ENCODE measurements at regions not wholly inside any gene's neighbourhood (a gene's known extent, or its start where the extent isn't known, plus 50 kb on each side); places are given as distances from the start of the nearest gene placed in this dataset.
"Not testable (repeated sequence)": the region's sequence is repeated elsewhere in the genome, so short reads cannot be mapped to it uniquely, and the experiment has no call there.

GRCh38 chr13:109949397-109949796 is 163.0 kb upstream of the IRS2 start:
- H3K4me1 ChIP-seq (ENCODE audit: control insufficient read depth in 3 of 3, insufficient read depth in 3 of 3, low read length in 3 of 3): no peaks in the 10 kb centered on the region
- no peaks in the 10 kb centered on the region for H3K27me3 ChIP-seq (ENCODE audit: control insufficient read depth in 3 of 3, insufficient read depth in 3 of 3, low read length in 3 of 3)
- no peak overlapping the region for H3K9ac ChIP-seq (ENCODE audit: low read depth in 1 of 3, low read length in 3 of 3)
- no peak overlapping the region for H3K4me3 ChIP-seq (ENCODE audit: low read length in 3 of 3)
- no peaks in the 10 kb centered on the region for H3K9me3 ChIP-seq (ENCODE audit: control insufficient read depth in 3 of 3, low read length in 3 of 3)
- H3K27ac ChIP-seq (ENCODE audit: low read depth, low read length): no peak overlapping the region
- H3K36me3 ChIP-seq (ENCODE audit: control insufficient read depth in 3 of 3, insufficient read depth in 3 of 3, low read length in 3 of 3): no peaks in the 10 kb centered on the region

- Histone ChIP-seq H3K36me3 (ENCODE audit: control insufficient read depth in 3 of 3, insufficient read depth in 3 of 3, low read length in 3 of 3) (no peaks in the 10 kb centered on the region), H3K9ac (ENCODE audit: low read depth in 1 of 3, low read length in 3 of 3) (no peak overlapping the region), H3K9me3 (ENCODE audit: control insufficient read depth in 3 of 3, low read length in 3 of 3) (no peaks in the 10 kb centered on the region), H3K4me3 (ENCODE audit: low read length in 3 of 3) (no peak overlapping the region), H3K27me3 (ENCODE audit: control insufficient read depth in 3 of 3, insufficient read depth in 3 of 3, low read length in 3 of 3) (no peaks in the 10 kb centered on the region), H3K27ac (ENCODE audit: low read depth, low read length) (no peak overlapping the region), H3K4me1 (ENCODE audit: control insufficient read depth in 3 of 3, insufficient read depth in 3 of 3, low read length in 3 of 3) (no peaks in the 10 kb centered on the region)
Measured at GRCh38 chr13:109947006-109947405, 160.6 kb upstream of the IRS2 start.

- Histone ChIP-seq H3K27ac (ENCODE audit: low read depth, low read length) (no peak overlapping the region), H3K9ac (ENCODE audit: low read depth in 1 of 3, low read length in 3 of 3) (no peak overlapping the region), H3K36me3 (ENCODE audit: control insufficient read depth in 3 of 3, insufficient read depth in 3 of 3, low read length in 3 of 3) (no peaks in the 10 kb centered on the region), H3K4me3 (ENCODE audit: low read length in 3 of 3) (no peak overlapping the region), H3K27me3 (ENCODE audit: control insufficient read depth in 3 of 3, insufficient read depth in 3 of 3, low read length in 3 of 3) (no peaks in the 10 kb centered on the region), H3K9me3 (ENCODE audit: control insufficient read depth in 3 of 3, low read length in 3 of 3) (no peaks in the 10 kb centered on the region), H3K4me1 (ENCODE audit: control insufficient read depth in 3 of 3, insufficient read depth in 3 of 3, low read length in 3 of 3) (no peaks in the 10 kb centered on the region)
Measured at GRCh38 chr13:109945206-109945960, 159.0 kb upstream of the IRS2 start.

GRCh38 chr13:109941951-109942350 is 155.6 kb upstream of the IRS2 start:
- Histone ChIP-seq H3K9me3 (ENCODE audit: control insufficient read depth in 3 of 3, low read length in 3 of 3) (no peaks in the 10 kb centered on the region), H3K4me1 (ENCODE audit: control insufficient read depth in 3 of 3, insufficient read depth in 3 of 3, low read length in 3 of 3) (peaks cover 6 to 9% (median 6%) of the 10 kb centered on the region in 3 donors), H3K9ac (ENCODE audit: low read depth in 1 of 3, low read length in 3 of 3) (no peak overlapping the region), H3K27me3 (ENCODE audit: control insufficient read depth in 3 of 3, insufficient read depth in 3 of 3, low read length in 3 of 3) (no peaks in the 10 kb centered on the region), H3K4me3 (ENCODE audit: low read length in 3 of 3) (no peak overlapping the region), H3K36me3 (ENCODE audit: control insufficient read depth in 3 of 3, insufficient read depth in 3 of 3, low read length in 3 of 3) (no peaks in the 10 kb centered on the region), H3K27ac (ENCODE audit: low read depth, low read length) (no peak overlapping the region)

GRCh38 chr13:109941221-109941620 is 154.8 kb upstream of the IRS2 start:
- no peak overlapping the region for H3K4me3 ChIP-seq (ENCODE audit: low read length in 3 of 3)
- H3K36me3 ChIP-seq (ENCODE audit: control insufficient read depth in 3 of 3, insufficient read depth in 3 of 3, low read length in 3 of 3): no peaks in the 10 kb centered on the region
- no peaks in the 10 kb centered on the region for H3K9me3 ChIP-seq (ENCODE audit: control insufficient read depth in 3 of 3, low read length in 3 of 3)
- no peak overlapping the region for H3K9ac ChIP-seq (ENCODE audit: low read depth in 1 of 3, low read length in 3 of 3)
- no peak overlapping the region for H3K27ac ChIP-seq (ENCODE audit: low read depth, low read length)
- H3K27me3 ChIP-seq (ENCODE audit: control insufficient read depth in 3 of 3, insufficient read depth in 3 of 3, low read length in 3 of 3): no peaks in the 10 kb centered on the region
- H3K4me1 ChIP-seq (ENCODE audit: control insufficient read depth in 3 of 3, insufficient read depth in 3 of 3, low read length in 3 of 3): peaks cover 6 to 9% (median 6%) of the 10 kb centered on the region in 3 donors

- no peak overlapping the region for H3K27ac ChIP-seq (ENCODE audit: low read depth, low read length)
- no peaks in the 10 kb centered on the region for H3K36me3 ChIP-seq (ENCODE audit: control insufficient read depth in 3 of 3, insufficient read depth in 3 of 3, low read length in 3 of 3)
- no peak overlapping the region for H3K4me3 ChIP-seq (ENCODE audit: low read length in 3 of 3)
- no peaks in the 10 kb centered on the region for H3K9me3 ChIP-seq (ENCODE audit: control insufficient read depth in 3 of 3, low read length in 3 of 3)
- no peaks in the 10 kb centered on the region for H3K27me3 ChIP-seq (ENCODE audit: control insufficient read depth in 3 of 3, insufficient read depth in 3 of 3, low read length in 3 of 3)
- peaks cover 6 to 9% (median 6%) of the 10 kb centered on the region in 3 donors for H3K4me1 ChIP-seq (ENCODE audit: control insufficient read depth in 3 of 3, insufficient read depth in 3 of 3, low read length in 3 of 3)
- H3K9ac ChIP-seq (ENCODE audit: low read depth in 1 of 3, low read length in 3 of 3): no peak overlapping the region
Measured at GRCh38 chr13:109940637-109941036, 154.3 kb upstream of the IRS2 start.

- Histone ChIP-seq H3K27ac (ENCODE audit: low read depth, low read length) (no peak overlapping the region), H3K36me3 (ENCODE audit: control insufficient read depth in 3 of 3, insufficient read depth in 3 of 3, low read length in 3 of 3) (no peaks in the 10 kb centered on the region), H3K27me3 (ENCODE audit: control insufficient read depth in 3 of 3, insufficient read depth in 3 of 3, low read length in 3 of 3) (no peaks in the 10 kb centered on the region), H3K4me1 (ENCODE audit: control insufficient read depth in 3 of 3, insufficient read depth in 3 of 3, low read length in 3 of 3) (peaks cover 6 to 9% (median 6%) of the 10 kb centered on the region in 3 donors), H3K9me3 (ENCODE audit: control insufficient read depth in 3 of 3, low read length in 3 of 3) (no peaks in the 10 kb centered on the region), H3K4me3 (ENCODE audit: low read length in 3 of 3) (no peak overlapping the region), H3K9ac (ENCODE audit: low read depth in 1 of 3, low read length in 3 of 3) (no peak overlapping the region)
Measured at GRCh38 chr13:109939838-109940237, 153.5 kb upstream of the IRS2 start.

- H3K36me3 ChIP-seq (ENCODE audit: control insufficient read depth in 3 of 3, insufficient read depth in 3 of 3, low read length in 3 of 3): no peaks in the 10 kb centered on the region
- no peak overlapping the region for H3K9ac ChIP-seq (ENCODE audit: low read depth in 1 of 3, low read length in 3 of 3)
- H3K9me3 ChIP-seq (ENCODE audit: control insufficient read depth in 3 of 3, low read length in 3 of 3): no peaks in the 10 kb centered on the region
- H3K4me1 ChIP-seq (ENCODE audit: control insufficient read depth in 3 of 3, insufficient read depth in 3 of 3, low read length in 3 of 3): peaks cover 6 to 9% (median 6%) of the 10 kb centered on the region in 3 donors
- no peaks in the 10 kb centered on the region for H3K27me3 ChIP-seq (ENCODE audit: control insufficient read depth in 3 of 3, insufficient read depth in 3 of 3, low read length in 3 of 3)
- H3K27ac ChIP-seq (ENCODE audit: low read depth, low read length): no peak overlapping the region
- H3K4me3 ChIP-seq (ENCODE audit: low read length in 3 of 3): no peak overlapping the region
Measured at GRCh38 chr13:109939180-109939579, 152.8 kb upstream of the IRS2 start.

- H3K9ac ChIP-seq (ENCODE audit: low read depth in 1 of 3, low read length in 3 of 3): no peak overlapping the region
- H3K27ac ChIP-seq (ENCODE audit: low read depth, low read length): no peak overlapping the region
- H3K4me1 ChIP-seq (ENCODE audit: control insufficient read depth in 3 of 3, insufficient read depth in 3 of 3, low read length in 3 of 3): peaks cover 6 to 9% (median 6%) of the 10 kb centered on the region in 3 donors
- no peaks in the 10 kb centered on the region for H3K36me3 ChIP-seq (ENCODE audit: control insufficient read depth in 3 of 3, insufficient read depth in 3 of 3, low read length in 3 of 3)
- no peaks in the 10 kb centered on the region for H3K27me3 ChIP-seq (ENCODE audit: control insufficient read depth in 3 of 3, insufficient read depth in 3 of 3, low read length in 3 of 3)
- peak overlapping the region in 2 of 3 donors; percentile 7 to 17 for H3K4me3 ChIP-seq (ENCODE audit: low read length in 3 of 3)
- no peaks in the 10 kb centered on the region for H3K9me3 ChIP-seq (ENCODE audit: control insufficient read depth in 3 of 3, low read length in 3 of 3)
Measured at GRCh38 chr13:109938255-109938936, 152.0 kb upstream of the IRS2 start.

- not testable (repeated sequence) for H3K4me3 ChIP-seq (ENCODE audit: low read length in 3 of 3); H3K36me3 ChIP-seq (ENCODE audit: control insufficient read depth in 3 of 3, insufficient read depth in 3 of 3, low read length in 3 of 3); H3K27ac ChIP-seq (ENCODE audit: low read depth, low read length); H3K27me3 ChIP-seq (ENCODE audit: control insufficient read depth in 3 of 3, insufficient read depth in 3 of 3, low read length in 3 of 3); H3K9ac ChIP-seq (ENCODE audit: low read depth in 1 of 3, low read length in 3 of 3); H3K4me1 ChIP-seq (ENCODE audit: control insufficient read depth in 3 of 3, insufficient read depth in 3 of 3, low read length in 3 of 3); H3K9me3 ChIP-seq (ENCODE audit: control insufficient read depth in 3 of 3, low read length in 3 of 3)
Measured at GRCh38 chr13:109934520-109934919, 148.1 kb upstream of the IRS2 start.

Measured in skeletal muscle tissue (tissue), 3 donors.